K562 (cell line): ENCODE measurements at regions not wholly inside any gene's neighbourhood (a gene's known extent, or its start where the extent isn't known, plus 50 kb on each side); places are given as distances from the start of the nearest gene placed in this dataset.

Source experiments
- ATAC-seq: fragments of 200-7000 bp; cut with Tn5 transposase; 3 replicates; pipeline ENCODE4 v1.9.1; 2020; ENCODE audit warnings: moderate library complexity
- BruUV-seq: library from RNA; stranded (reverse); fragments of 400-500 nt; replicated peaks from 2 replicates; lab custom pipeline; 2021; lab: Mats Ljungman, UMichigan
- CTCF ChIA-PET: fragments of 300-600 bp; formaldehyde crosslinking; extraction: SDS; loops from one replicate; lab custom pipeline; 2021; ENCODE audit warnings: low intra/inter-chr PET ratio; lab: Yijun Ruan, JAX
- POLR2A ChIA-PET: fragments of 300-600, 350-650 bp; sonication (Branson Sonifier 250); formaldehyde crosslinking; extraction: SDS; loops from one replicate; lab custom pipeline; 2021; ENCODE audit warnings: antibody characterized with exemption, inconsistent platforms; lab: Yijun Ruan, JAX
- DNase-seq, 4 experiments: peaks; one replicate each; pipeline versions ENCODE4 v3.0.0 to v3.0.0-alpha.2; 2011 to 2018; ENCODE audit warnings: low spot score in 3 of 4, mixed read lengths in 3 of 4; ENCODE audit errors: extremely low read depth in 1 of 4
- FAIRE-seq: peaks from 2 replicates; lab custom pipeline; 2011; peaks lifted over from hg19 to GRCh38; lab: Jason Lieb, UNC
- H2AFZ ChIP-seq: 2 replicates; pipeline ENCODE4 v1.6.0; 2011; ENCODE audit warnings: low read depth, low read length, control low read depth, inconsistent platforms
- H3K27ac ChIP-seq: fragments of 200-600 bp; 3 replicates; pipeline ENCODE4 v1.8.0; 2011; ENCODE audit warnings: low read depth, mild to moderate bottlenecking, control low read depth, inconsistent platforms, low read length, moderate library complexity, mixed read lengths; ENCODE audit errors: extremely low read depth
- H3K27me3 ChIP-seq, 2 experiments: fragments of 300-600 bp in 1 of 2; 2 replicates in 1 of 2; 3 replicates in 1 of 2; pipeline versions ENCODE4 v1.6.0 to v1.8.0; 2011; ENCODE audit warnings: inconsistent platforms in 2 of 2, low read length in 2 of 2, mild to moderate bottlenecking in 1 of 2, mixed read lengths in 1 of 2, moderate library complexity in 1 of 2; ENCODE audit not compliant: control insufficient read depth in 2 of 2, insufficient read depth in 2 of 2
- H3K36me3 ChIP-seq: fragments of 300-600 bp; 3 replicates; pipeline ENCODE4 v1.8.0; 2011; ENCODE audit warnings: mild to moderate bottlenecking, low read length, inconsistent platforms; ENCODE audit not compliant: control insufficient read depth, insufficient read depth
- H3K4me1 ChIP-seq, 2 experiments: fragments of 200-600 bp in 1 of 2; replicated peaks in 1 of 2; 2 replicates in 1 of 2; 3 replicates in 1 of 2; pipeline versions ENCODE4 v1.5.1 to v1.8.0; 2011; ENCODE audit warnings: inconsistent platforms in 2 of 2, low read length in 2 of 2, mild to moderate bottlenecking in 1 of 2, mixed read lengths in 1 of 2, moderate library complexity in 1 of 2; ENCODE audit not compliant: control insufficient read depth in 2 of 2, insufficient read depth in 2 of 2
- H3K4me2 ChIP-seq: 2 replicates; pipeline ENCODE4 v1.6.1; 2011; ENCODE audit warnings: low read length, control low read depth, inconsistent platforms, mixed read lengths; ENCODE audit not compliant: insufficient read depth
- H3K4me3 ChIP-seq: fragments of 200-600 bp; sonication (generic), shearing (Covaris generic); 2 replicates; pipeline ENCODE4 v1.5.1; 2016; ENCODE audit warnings: control low read depth, inconsistent platforms
- H3K79me2 ChIP-seq: fragments of 200-600 bp; 3 replicates; pipeline ENCODE4 v1.8.0; 2011; ENCODE audit warnings: low read length, inconsistent platforms; ENCODE audit not compliant: control insufficient read depth, insufficient read depth
- H3K9ac ChIP-seq, 2 experiments: 2 replicates each; pipeline versions ENCODE4 v1.6.0 to v1.6.1; 2011; ENCODE audit warnings: low read depth in 2 of 2, low read length in 2 of 2, control low read depth in 1 of 2, inconsistent platforms in 1 of 2, mild to moderate bottlenecking in 1 of 2, mixed read lengths in 1 of 2; ENCODE audit not compliant: insufficient read depth in 1 of 2
- H3K9me1 ChIP-seq: one replicate; pipeline ENCODE4 v1.6.0; 2011; ENCODE audit warnings: inconsistent platforms, mild to moderate bottlenecking, low read length, moderate library complexity; ENCODE audit not compliant: control insufficient read depth, insufficient read depth
- H3K9me3 ChIP-seq: replicated peaks from 2 replicates; pipeline ENCODE4 v1.5.1; 2011; ENCODE audit warnings: low read depth, low read length, inconsistent platforms; ENCODE audit not compliant: control insufficient read depth, insufficient read depth
- H4K20me1 ChIP-seq: replicated peaks from 2 replicates; pipeline ENCODE4 v1.6.1; 2011; ENCODE audit warnings: low read length, inconsistent platforms, mixed read lengths; ENCODE audit not compliant: control insufficient read depth, insufficient read depth
- BCL6 ChIP-seq: fragments of 250-450 bp; sonication (Bioruptor Pico); IDR thresholded peaks from 2 replicates; pipeline ENCODE4 v1.4.0; 2020
- C11orf30 ChIP-seq: fragments of 450-650 bp; IDR thresholded peaks from 2 replicates; pipeline ENCODE4 v1.6.1; 2016; ENCODE audit warnings: low read depth, mild to moderate bottlenecking
- DIDO1 ChIP-seq: fragments of 450-650 bp; IDR thresholded peaks from 2 replicates; pipeline ENCODE4 v1.6.1; 2016; ENCODE audit warnings: low read depth, missing biosample characterization, missing genetic modification characterization
- L3MBTL2 ChIP-seq: fragments of 450-650 bp; IDR thresholded peaks from 2 replicates; pipeline ENCODE4 v1.6.1; 2016; ENCODE audit warnings: mild to moderate bottlenecking, moderate library complexity
- MAFF ChIP-seq: IDR thresholded peaks from 2 replicates; pipeline ENCODE4 v1.6.1; 2012; ENCODE audit warnings: low read length, improper control_type of control experiment
- MAFK ChIP-seq: IDR thresholded peaks from 2 replicates; pipeline ENCODE4 v1.6.1; 2011; ENCODE audit warnings: low read length, improper control_type of control experiment
- PHB2 ChIP-seq: fragments of 450-650 bp; IDR thresholded peaks from 2 replicates; pipeline ENCODE4 v1.6.1; 2017; ENCODE audit warnings: low read depth
- PTTG1 ChIP-seq: fragments of 450-650 bp; IDR thresholded peaks from 2 replicates; pipeline ENCODE4 v1.6.1; 2016; ENCODE audit warnings: low read depth, mild to moderate bottlenecking, missing genetic modification characterization, missing compliant biosample characterization
- REST ChIP-seq, 2 experiments: fragments of 450-650 bp; formaldehyde crosslinking in 1 of 2; IDR thresholded peaks; 2 replicates each; pipeline versions ENCODE4 v1.4.0 to v1.6.1; 2014 to 2020; ENCODE audit warnings: mild to moderate bottlenecking in 2 of 2, borderline replicate concordance in 1 of 2, low read depth in 1 of 2
- SAFB ChIP-seq: fragments of 200-400 bp; formaldehyde crosslinking; IDR thresholded peaks from 2 replicates; pipeline ENCODE4 v1.6.1; 2017; ENCODE audit warnings: low read depth, low read length, borderline replicate concordance
- SRSF9 ChIP-seq: fragments of 200-400 bp; formaldehyde crosslinking; IDR thresholded peaks from 2 replicates; pipeline ENCODE4 v1.6.1; 2017; ENCODE audit warnings: low read depth, low read length, borderline replicate concordance
- STAG1 ChIP-seq: sonication (generic); formaldehyde crosslinking; IDR thresholded peaks from 2 replicates; pipeline ENCODE4 v1.5.0; 2020; ENCODE audit warnings: missing genetic modification reagents, borderline replicate concordance
- WGBS: fragments of 100-300 bp; shearing (Covaris generic); methylation state at CpG from one replicate; pipeline ENCODE4 v1.1.6; 2016; ENCODE audit warnings: low coverage, mixed read lengths; ENCODE audit not compliant: insufficient coverage; ENCODE audit errors: missing lambda C conversion rate; 5-methylcytosine and 5-hydroxymethylcytosine counted together
- in situ Hi-C: fragments of 300-500 bp; cut with MboI; formaldehyde crosslinking; loops from 4 replicates; pipeline ENCODE4 v1.15.0; 2018; ENCODE audit warnings: inconsistent platforms, mixed read lengths
- intact Hi-C: fragments of 100-400 bp; cut with micrococcal nuclease; formaldehyde crosslinking; loops from 2 replicates; pipeline ENCODE4 v1.14.2; 2022

- TF ChIP-seq L3MBTL2 (no peak), SRSF9 (no peak), MAFF (peak; percentile 86), C11orf30 (peak; percentile 80), MAFK (peak; percentile 86)
Measured at GRCh38 chr16:7097518-7097917, 235.1 kb upstream of the RBFOX1 start (continued).

- ATAC-seq (no peak), FAIRE-seq (no peak), DNase-seq (no peak)
- H3K4me3 ChIP-seq, result no peak overlapping the region
- no peaks in the 10 kb centered on the region for H3K4me1 ChIP-seq
- TF ChIP-seq BCL6 (CRISPR knock-in tag) (no peak), STAG1 (CRISPR knock-in tag) (no peak), SAFB (no peak), REST (IDR thresholded peaks at IDR 0.05; ENCODE audit: borderline replicate concordance) (no peak), REST (CRISPR knock-in tag; IDR thresholded peaks at IDR 0.05; ENCODE audit: low read depth) (no peak), DIDO1 (no peak), PHB2 (no peak), PTTG1 (tag) (no peak)
- H3K4me2 ChIP-seq, result no peak overlapping the region
- no TSS peak for BruUV-seq
- in situ Hi-C loops (no loop called here), intact Hi-C loops (no loop called here)
- no peak overlapping the region for H3K27ac ChIP-seq
- no peaks in the 10 kb centered on the region for H3K9me1 ChIP-seq
- ChIA-PET CTCF (no interaction called here), POLR2A (no interaction called here)
- no peaks in the 10 kb centered on the region for H3K79me2 ChIP-seq
- no peak overlapping the region for H3K9ac ChIP-seq
- H4K20me1 ChIP-seq, result no peaks in the 10 kb centered on the region
- H3K9me3 ChIP-seq, result no peaks in the 10 kb centered on the region
- no peaks in the 10 kb centered on the region; a peak in 1 of 5 replicates for H3K27me3 ChIP-seq
- no peak overlapping the region for H2AFZ ChIP-seq
- 0% methylated on average over 4 of the region's 4 CpGs for whole genome bisulfite sequencing
- H3K36me3 ChIP-seq, result no peaks in the 10 kb centered on the region
Measured at GRCh38 chr16:7093511-7093910, 239.1 kb upstream of the RBFOX1 start.
